OCI-LY3 (cell line): ENCODE measurements at regions not wholly inside any gene's neighbourhood (a gene's known extent, or its start where the extent isn't known, plus 50 kb on each side); places are given as distances from the start of the nearest gene placed in this dataset.
A peak's percentile ranks its signal among the peaks of the same experiment; 100 is the strongest.

Experiments used
- EZH2phosphoT487 ChIP-seq: fragments of 200-600 bp; shearing (Covaris generic); IDR thresholded peaks from 2 replicates; pipeline ENCODE4 v1.6.1; 2018; ENCODE audit warnings: antibody characterized with exemption, mixed run types, low read depth
- TF ChIP-seq, protein P1 (sequence below): fragments of 200-600, 300-600 bp; sonication (generic); IDR thresholded peaks from 2 replicates; pipeline ENCODE4 v1.5.1; 2014; ENCODE audit warnings: antibody characterized with exemption, low read length, low read depth

DNA sequence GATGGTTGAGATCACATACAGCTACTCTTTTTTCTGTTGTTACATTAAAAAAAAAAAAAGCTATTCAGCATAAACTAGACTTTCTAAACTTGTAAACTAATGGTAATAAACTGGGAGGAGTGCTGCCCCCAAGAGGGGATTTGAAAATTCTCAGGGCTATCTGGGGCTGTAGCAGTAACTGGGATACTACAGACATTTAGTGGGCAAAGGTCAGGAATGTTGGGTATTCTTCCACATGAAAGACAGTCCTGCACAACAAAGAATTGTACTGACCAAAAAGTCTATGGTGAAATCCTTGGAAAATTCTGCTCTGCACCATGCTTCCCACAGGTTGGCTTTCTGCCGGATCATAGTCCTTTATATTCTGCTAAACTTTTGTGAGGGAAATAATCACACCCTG lies 232.6 kb upstream of the BOD1L1 start:
- TF ChIP-seq, protein P1, sequence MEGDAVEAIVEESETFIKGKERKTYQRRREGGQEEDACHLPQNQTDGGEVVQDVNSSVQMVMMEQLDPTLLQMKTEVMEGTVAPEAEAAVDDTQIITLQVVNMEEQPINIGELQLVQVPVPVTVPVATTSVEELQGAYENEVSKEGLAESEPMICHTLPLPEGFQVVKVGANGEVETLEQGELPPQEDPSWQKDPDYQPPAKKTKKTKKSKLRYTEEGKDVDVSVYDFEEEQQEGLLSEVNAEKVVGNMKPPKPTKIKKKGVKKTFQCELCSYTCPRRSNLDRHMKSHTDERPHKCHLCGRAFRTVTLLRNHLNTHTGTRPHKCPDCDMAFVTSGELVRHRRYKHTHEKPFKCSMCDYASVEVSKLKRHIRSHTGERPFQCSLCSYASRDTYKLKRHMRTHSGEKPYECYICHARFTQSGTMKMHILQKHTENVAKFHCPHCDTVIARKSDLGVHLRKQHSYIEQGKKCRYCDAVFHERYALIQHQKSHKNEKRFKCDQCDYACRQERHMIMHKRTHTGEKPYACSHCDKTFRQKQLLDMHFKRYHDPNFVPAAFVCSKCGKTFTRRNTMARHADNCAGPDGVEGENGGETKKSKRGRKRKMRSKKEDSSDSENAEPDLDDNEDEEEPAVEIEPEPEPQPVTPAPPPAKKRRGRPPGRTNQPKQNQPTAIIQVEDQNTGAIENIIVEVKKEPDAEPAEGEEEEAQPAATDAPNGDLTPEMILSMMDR, result 0 out of 2 replicates have a peak, but pooled peaks have one; percentile 9
- no peak for TF ChIP-seq EZH2phosphoT487
